Sigmoid colon (tissue), 6 donors: ENCODE measurements at regions not wholly inside any gene's neighbourhood (a gene's known extent, or its start where the extent isn't known, plus 50 kb on each side); places are given as distances from the start of the nearest gene placed in this dataset.

Experiments used
- DNase-seq: peaks from one replicate; pipeline ENCODE4 v3.0.0-alpha.2; 2019
- H3K27ac ChIP-seq, 4 donors: fragments of 200-600 bp; sonication (generic); one replicate each; pipeline ENCODE4 v1.5.1; 2016 to 2019; ENCODE audit warnings: mild to moderate bottlenecking in 1 of 4
- H3K27me3 ChIP-seq, 3 donors: fragments of 200-600 bp; sonication (generic); one replicate each; pipeline ENCODE4 v1.5.1; 2019; ENCODE audit warnings: mild to moderate bottlenecking in 1 of 3
- H3K36me3 ChIP-seq, 4 donors: fragments of 200-600 bp; sonication (generic); one replicate each; pipeline ENCODE4 v1.5.1; 2016 to 2019
- H3K4me1 ChIP-seq, 4 donors: fragments of 200-600 bp; sonication (generic); one replicate each; pipeline ENCODE4 v1.5.1; 2017 to 2019
- H3K4me3 ChIP-seq, 4 donors: fragments of 200-600 bp; sonication (generic); one replicate each; pipeline ENCODE4 v1.5.1; 2017 to 2019; ENCODE audit warnings: mild to moderate bottlenecking in 2 of 4, moderate library complexity in 1 of 4
- H3K9me3 ChIP-seq, 4 donors: fragments of 200-600 bp in 3 of 4; sonication (generic) in 3 of 4; one replicate each; pipeline versions ENCODE4 v1.5.1 to v1.6.1; 2013 to 2019
- CTCF ChIP-seq, 4 experiments: fragments of 450-650 bp in 3 of 4; fragments of 200-600 bp in 1 of 4; IDR thresholded peaks; one replicate each; pipeline ENCODE4 v1.5.1; 2016 to 2019; ENCODE audit warnings: antibody characterized with exemption in 4 of 4, mild to moderate bottlenecking in 3 of 4, moderate library complexity in 2 of 4
- EP300 ChIP-seq, 4 donors: sonication (generic); formaldehyde crosslinking; IDR thresholded peaks; one replicate each; pipeline ENCODE4 v1.6.1; 2017; ENCODE audit warnings: antibody characterized with exemption in 4 of 4
- POLR2A ChIP-seq, 2 donors: fragments of 450-650 bp; IDR thresholded peaks; one replicate each; pipeline ENCODE4 v1.6.1; 2016; ENCODE audit warnings: antibody characterized with exemption in 2 of 2, mild to moderate bottlenecking in 2 of 2, moderate library complexity in 2 of 2
- POLR2AphosphoS5 ChIP-seq, 4 donors: sonication (generic); formaldehyde crosslinking; IDR thresholded peaks; one replicate each; pipeline ENCODE4 v1.6.1; 2017; ENCODE audit warnings: antibody characterized with exemption in 4 of 4
- WGBS, 2 donors: extraction: QIAGEN DNeasy Blood & Tissue Kit; methylation state at CpG; one replicate each; pipeline ENCODE4 v1.1.7; 2013; 5-methylcytosine and 5-hydroxymethylcytosine counted together
- intact Hi-C: fragments of 100-400 bp; cut with DNase I; formaldehyde crosslinking; loops from one replicate; pipeline ENCODE4 v1.15.1; 2023
- donor health status: healthy with polysubstance abuse.
- donor health status: healthy.

- H3K9me3 ChIP-seq = no peaks in the 10 kb centered on the region
- H3K36me3 ChIP-seq = no peaks in the 10 kb centered on the region
- H3K27me3 ChIP-seq = no peaks in the 10 kb centered on the region
- DNase-seq = no peak
- peak overlapping the region in 1 of 4 donors; percentile 7 for H3K27ac ChIP-seq
- intact Hi-C loops = no loop called here
- no peak overlapping the region for H3K4me3 ChIP-seq
- H3K4me1 ChIP-seq = peaks cover 0 to 60% (median 40%) of the 10 kb centered on the region in 4 donors
- 82 to 87% methylated on average over 13 of the region's 13 CpGs for WGBS, 2 donors
- TF ChIP-seq CTCF (IDR thresholded peaks at IDR 0.05) (no peak), POLR2A (IDR thresholded peaks at IDR 0.05) (no peak), POLR2AphosphoS5 (IDR thresholded peaks at IDR 0.05) (no peak), EP300 (IDR thresholded peaks at IDR 0.05) (no peak)
Measured at GRCh38 chrX:10045327-10046000, 78.3 kb downstream of the CLDN34 start.

- Histone ChIP-seq H3K36me3 (no peaks in the 10 kb centered on the region), H3K4me1 (peaks cover 0 to 66% (median 48%) of the 10 kb centered on the region in 4 donors), H3K9me3 (no peaks in the 10 kb centered on the region), H3K27me3 (no peaks in the 10 kb centered on the region), H3K27ac (peak overlapping the region in 3 of 4 donors; percentile 8 to 48 (median 42)), H3K4me3 (no peak overlapping the region)
- intact Hi-C loops = no loop called here
- 90 to 94% methylated on average over 7 of the region's 7 CpGs for WGBS, 2 donors
- no peak for DNase-seq
- TF ChIP-seq POLR2AphosphoS5 (IDR thresholded peaks at IDR 0.05) (no peak), CTCF (IDR thresholded peaks at IDR 0.05) (no peak), POLR2A (IDR thresholded peaks at IDR 0.05) (no peak), EP300 (IDR thresholded peaks at IDR 0.05) (no peak)
Measured at GRCh38 chrX:10047133-10047532, 80.0 kb downstream of the CLDN34 start.

- Histone ChIP-seq H3K36me3 (no peaks in the 10 kb centered on the region), H3K27ac (peak overlapping the region in 3 of 4 donors; percentile 8 to 49 (median 48)), H3K4me1 (peaks cover 0 to 69% (median 53%) of the 10 kb centered on the region in 4 donors), H3K4me3 (no peak overlapping the region), H3K9me3 (no peaks in the 10 kb centered on the region), H3K27me3 (no peaks in the 10 kb centered on the region)
- WGBS, 2 donors = 79 to 89% methylated on average over 6 of the region's 6 CpGs
- DNase-seq = no peak
- TF ChIP-seq EP300 (IDR thresholded peaks at IDR 0.05) (no peak), POLR2AphosphoS5 (IDR thresholded peaks at IDR 0.05) (no peak), POLR2A (IDR thresholded peaks at IDR 0.05) (no peak), CTCF (IDR thresholded peaks at IDR 0.05) (no peak)
- intact Hi-C loops = no loop called here
Measured at GRCh38 chrX:10047631-10048030, 80.5 kb downstream of the CLDN34 start.

- Histone ChIP-seq H3K4me1 (peaks cover 0 to 74% (median 57%) of the 10 kb centered on the region in 4 donors), H3K27ac (peak overlapping the region; percentile 35 to 49 (median 45)), H3K4me3 (no peak overlapping the region), H3K9me3 (no peaks in the 10 kb centered on the region), H3K36me3 (no peaks in the 10 kb centered on the region), H3K27me3 (no peaks in the 10 kb centered on the region)
- TF ChIP-seq POLR2AphosphoS5 (IDR thresholded peaks at IDR 0.05) (no peak), CTCF (IDR thresholded peaks at IDR 0.05) (no peak), POLR2A (IDR thresholded peaks at IDR 0.05) (no peak), EP300 (IDR thresholded peaks at IDR 0.05) (no peak)
- intact Hi-C loops = no loop called here
- DNase-seq = no peak
- WGBS, 2 donors = 84 to 94% methylated on average over 10 of the region's 10 CpGs
Measured at GRCh38 chrX:10048076-10048475, 80.9 kb downstream of the CLDN34 start.
